H9 (cell line): ENCODE measurements at regions not wholly inside any gene's neighbourhood (a gene's known extent, or its start where the extent isn't known, plus 50 kb on each side); places are given as distances from the start of the nearest gene placed in this dataset.

Source experiments
- DNase-seq: peaks from one replicate; pipeline ENCODE4 v3.0.0-alpha.2; 2017
- H2AFZ ChIP-seq: one replicate; pipeline ENCODE4 v1.6.1; 2013; ENCODE audit warnings: mild to moderate bottlenecking, low read length, control low read depth, moderate library complexity
- H2AK5ac ChIP-seq: 2 replicates; pipeline ENCODE4 v1.6.1; 2013; ENCODE audit warnings: low read length, control low read depth, mixed read lengths; ENCODE audit not compliant: insufficient read length
- H2BK120ac ChIP-seq: one replicate; pipeline ENCODE4 v1.6.1; 2013; ENCODE audit warnings: low read depth, mild to moderate bottlenecking, low read length, control low read depth, inconsistent platforms; ENCODE audit not compliant: poor library complexity, severe bottlenecking
- H2BK12ac ChIP-seq: 2 replicates; pipeline ENCODE4 v1.6.1; 2013; ENCODE audit warnings: low read length, control low read depth, mixed read lengths, low read depth; ENCODE audit not compliant: insufficient read length
- H2BK15ac ChIP-seq: 2 replicates; pipeline ENCODE4 v1.6.1; 2013; ENCODE audit warnings: low read depth, low read length, control low read depth
- H2BK20ac ChIP-seq: one replicate; pipeline ENCODE4 v1.6.1; 2013; ENCODE audit warnings: low read depth, mild to moderate bottlenecking, low read length, control low read depth, inconsistent platforms; ENCODE audit not compliant: poor library complexity, severe bottlenecking
- H2BK5ac ChIP-seq: 2 replicates; pipeline ENCODE4 v1.6.1; 2013; ENCODE audit warnings: low read length, control low read depth, mixed read lengths; ENCODE audit not compliant: insufficient read length
- H3K14ac ChIP-seq: 2 replicates; pipeline ENCODE4 v1.6.1; 2013; ENCODE audit warnings: low read length, control low read depth; ENCODE audit not compliant: insufficient read depth
- H3K18ac ChIP-seq: 2 replicates; pipeline ENCODE4 v1.6.1; 2013; ENCODE audit warnings: low read depth, mild to moderate bottlenecking, mixed read lengths, low read length, control low read depth; ENCODE audit not compliant: insufficient read length
- H3K23ac ChIP-seq: 2 replicates; pipeline ENCODE4 v1.6.1; 2013; ENCODE audit warnings: low read length, control low read depth, mixed read lengths, low read depth; ENCODE audit not compliant: insufficient read length
- H3K23me2 ChIP-seq: 2 replicates; pipeline ENCODE4 v1.6.1; 2013; ENCODE audit warnings: low read depth, mild to moderate bottlenecking, mixed read lengths, low read length, control low read depth; ENCODE audit not compliant: insufficient read length, poor library complexity, severe bottlenecking
- H3K27ac ChIP-seq: 2 replicates; pipeline ENCODE4 v1.5.1; 2013; ENCODE audit warnings: low read length, control low read depth, mixed read lengths, low read depth; ENCODE audit not compliant: insufficient read length
- H3K27me3 ChIP-seq: 2 replicates; pipeline ENCODE4 v1.6.1; 2013; ENCODE audit warnings: low read length, control low read depth, inconsistent platforms; ENCODE audit not compliant: insufficient read depth
- H3K4ac ChIP-seq: 2 replicates; pipeline ENCODE4 v1.6.1; 2013; ENCODE audit warnings: low read depth, mild to moderate bottlenecking, control low read depth, inconsistent platforms, low read length, moderate library complexity
- H3K4me1 ChIP-seq: 2 replicates; pipeline ENCODE4 v1.6.1; 2013; ENCODE audit warnings: low read length, control low read depth, inconsistent platforms; ENCODE audit not compliant: insufficient read depth
- H3K4me2 ChIP-seq: 2 replicates; pipeline ENCODE4 v1.6.1; 2013; ENCODE audit warnings: low read length, control low read depth, mixed read lengths; ENCODE audit not compliant: insufficient read length, insufficient read depth
- H3K56ac ChIP-seq: 2 replicates; pipeline ENCODE4 v1.6.1; 2013; ENCODE audit warnings: low read depth, mild to moderate bottlenecking, mixed read lengths, low read length, control low read depth; ENCODE audit not compliant: insufficient read length
- H3K79me1 ChIP-seq: 2 replicates; pipeline ENCODE4 v1.6.1; 2013; ENCODE audit warnings: low read depth, mild to moderate bottlenecking, moderate library complexity, low read length, control low read depth, inconsistent platforms; ENCODE audit not compliant: insufficient read depth, poor library complexity, severe bottlenecking
- H3K79me2 ChIP-seq: 2 replicates; pipeline ENCODE4 v1.6.1; 2013; ENCODE audit warnings: low read length, control low read depth, inconsistent platforms; ENCODE audit not compliant: insufficient read depth
- H3K9ac ChIP-seq: 2 replicates; pipeline ENCODE4 v1.6.1; 2013; ENCODE audit warnings: low read length, control low read depth, mixed read lengths; ENCODE audit not compliant: insufficient read length; ENCODE audit errors: extremely low read depth
- H3K9me3 ChIP-seq: one replicate; pipeline ENCODE4 v1.6.1; 2013; ENCODE audit warnings: low read depth, low read length, inconsistent platforms; ENCODE audit not compliant: control insufficient read depth
- H3T11ph ChIP-seq: one replicate; pipeline ENCODE4 v1.6.1; 2013; ENCODE audit warnings: mild to moderate bottlenecking, low read length, control low read depth, inconsistent platforms
- H4K20me1 ChIP-seq: one replicate; pipeline ENCODE4 v1.6.1; 2013; ENCODE audit not compliant: control insufficient read depth, insufficient read length, insufficient read depth
- H4K5ac ChIP-seq: 2 replicates; pipeline ENCODE4 v1.6.1; 2013; ENCODE audit warnings: low read depth, mild to moderate bottlenecking, mixed read lengths, low read length, control low read depth; ENCODE audit not compliant: insufficient read length
- H4K8ac ChIP-seq: replicated peaks from 2 replicates; pipeline ENCODE4 v1.6.1; 2013; ENCODE audit warnings: low read length, control low read depth, mixed read lengths, low read depth; ENCODE audit not compliant: insufficient read length
- H4K91ac ChIP-seq: 2 replicates; pipeline ENCODE4 v1.6.1; 2013; ENCODE audit warnings: low read depth, mild to moderate bottlenecking, moderate library complexity, mixed read lengths, low read length, control low read depth; ENCODE audit not compliant: insufficient read length
- H3K27ac Mint-ChIP-seq, 3 experiments: 2 replicates in 2 of 3; 3 replicates in 1 of 3; pipeline ENCODE4 v1.8.0; 2020 to 2021; ENCODE audit warnings: mixed read lengths in 3 of 3, mild to moderate bottlenecking in 1 of 3, moderate library complexity in 1 of 3
- H3K27me3 Mint-ChIP-seq: 2 replicates; pipeline ENCODE4 v1.8.0; 2021; ENCODE audit warnings: low read depth, mild to moderate bottlenecking, moderate library complexity, mixed read lengths
- H3K36me3 Mint-ChIP-seq, 3 experiments: 2 replicates in 2 of 3; 3 replicates in 1 of 3; pipeline ENCODE4 v1.8.0; 2020 to 2021; ENCODE audit warnings: low read depth in 3 of 3, mixed read lengths in 3 of 3; ENCODE audit not compliant: insufficient read depth in 1 of 3
- H3K4me1 Mint-ChIP-seq, 2 experiments: 2 replicates each; pipeline ENCODE4 v1.8.0; 2020; ENCODE audit warnings: mixed read lengths in 2 of 2
- H3K4me3 Mint-ChIP-seq, 2 experiments: 2 replicates in 1 of 2; 3 replicates in 1 of 2; pipeline ENCODE4 v1.8.0; 2020 to 2021; ENCODE audit warnings: mild to moderate bottlenecking in 2 of 2, mixed read lengths in 2 of 2, moderate library complexity in 1 of 2
- H3K9me3 Mint-ChIP-seq, 2 experiments: 2 replicates in 1 of 2; 3 replicates in 1 of 2; pipeline ENCODE4 v1.8.0; 2020; ENCODE audit warnings: mild to moderate bottlenecking in 2 of 2, mixed read lengths in 2 of 2, moderate library complexity in 1 of 2
- WGBS: extraction: QIAGEN DNeasy Blood & Tissue Kit; methylation state at CpG from one replicate; pipeline ENCODE4 v1.1.7; 2013; ENCODE audit warnings: missing lambda C conversion rate, low lambda C conversion rate, mixed read lengths; ENCODE audit not compliant: insufficient read length; ENCODE audit errors: extremely low coverage; 5-methylcytosine and 5-hydroxymethylcytosine counted together
- TF ChIP-seq, protein P1 (sequence below): fragments of 200-600 bp; sonication (generic); conservative IDR thresholded peaks from 3 replicates; pipeline ENCODE4 v1.8.0; 2021; ENCODE audit warnings: antibody characterized with exemption, mild to moderate bottlenecking

GRCh38 chr1:198858033-198858432 is 219.2 kb downstream of the PTPRC start:
- Histone ChIP-seq H3K4ac (no peak overlapping the region), H4K8ac (no peak overlapping the region), H4K20me1 (no peaks in the 10 kb centered on the region), H3K79me2 (no peaks in the 10 kb centered on the region), H3K56ac (no peak overlapping the region), H3K23ac (no peak overlapping the region), H3K23me2 (no peaks in the 10 kb centered on the region), H4K5ac (no peak overlapping the region), H3K18ac (no peak overlapping the region), H3T11ph (no peak overlapping the region), H3K79me1 (no peaks in the 10 kb centered on the region), H2BK12ac (no peak overlapping the region), H2AFZ (no peak overlapping the region), H3K4me1 (no peaks in the 10 kb centered on the region), H2AK5ac (no peak overlapping the region), H3K27me3 (no peaks in the 10 kb centered on the region), H2BK5ac (no peak overlapping the region), H4K91ac (no peak overlapping the region), H3K9ac (no peak overlapping the region), H3K14ac (no peak overlapping the region), H3K27ac (no peak overlapping the region), H2BK120ac (no peak overlapping the region), H2BK20ac (no peak overlapping the region), H2BK15ac (no peak overlapping the region), H3K9me3 (no peaks in the 10 kb centered on the region), H3K4me2 (no peak overlapping the region)
- no peak for DNase-seq
- Mint-ChIP-seq H3K4me3 (no peak overlapping the region), H3K4me1 (no peaks in the 10 kb centered on the region), H3K9me3 (no peaks in the 10 kb centered on the region), H3K27me3 (no peaks in the 10 kb centered on the region), H3K27ac (no peak overlapping the region), H3K36me3 (no peaks in the 10 kb centered on the region)
- TF ChIP-seq, protein P1, sequence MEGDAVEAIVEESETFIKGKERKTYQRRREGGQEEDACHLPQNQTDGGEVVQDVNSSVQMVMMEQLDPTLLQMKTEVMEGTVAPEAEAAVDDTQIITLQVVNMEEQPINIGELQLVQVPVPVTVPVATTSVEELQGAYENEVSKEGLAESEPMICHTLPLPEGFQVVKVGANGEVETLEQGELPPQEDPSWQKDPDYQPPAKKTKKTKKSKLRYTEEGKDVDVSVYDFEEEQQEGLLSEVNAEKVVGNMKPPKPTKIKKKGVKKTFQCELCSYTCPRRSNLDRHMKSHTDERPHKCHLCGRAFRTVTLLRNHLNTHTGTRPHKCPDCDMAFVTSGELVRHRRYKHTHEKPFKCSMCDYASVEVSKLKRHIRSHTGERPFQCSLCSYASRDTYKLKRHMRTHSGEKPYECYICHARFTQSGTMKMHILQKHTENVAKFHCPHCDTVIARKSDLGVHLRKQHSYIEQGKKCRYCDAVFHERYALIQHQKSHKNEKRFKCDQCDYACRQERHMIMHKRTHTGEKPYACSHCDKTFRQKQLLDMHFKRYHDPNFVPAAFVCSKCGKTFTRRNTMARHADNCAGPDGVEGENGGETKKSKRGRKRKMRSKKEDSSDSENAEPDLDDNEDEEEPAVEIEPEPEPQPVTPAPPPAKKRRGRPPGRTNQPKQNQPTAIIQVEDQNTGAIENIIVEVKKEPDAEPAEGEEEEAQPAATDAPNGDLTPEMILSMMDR: no peak
- no CpG with 5 or more reads among the region's 2 CpGs for WGBS
